Keratinocyte (primary cell): ENCODE measurements at regions not wholly inside any gene's neighbourhood (a gene's known extent, or its start where the extent isn't known, plus 50 kb on each side); places are given as distances from the start of the nearest gene placed in this dataset.

Experiments
- DNase-seq: peaks from one replicate; pipeline ENCODE4 v3.0.0-alpha.2; 2011; ENCODE audit warnings: low read depth, missing footprints, low spot score
- FAIRE-seq: peaks from 2 replicates; lab custom pipeline; 2011; peaks lifted over from hg19 to GRCh38; lab: Jason Lieb, UNC
- H2AFZ ChIP-seq: 2 replicates; pipeline ENCODE4 v1.6.0; 2012; ENCODE audit warnings: low read length, control low read depth, inconsistent platforms; ENCODE audit not compliant: control insufficient read depth
- H3K27ac ChIP-seq: 2 replicates; pipeline ENCODE4 v1.5.1; 2011; ENCODE audit warnings: low read length; ENCODE audit not compliant: control insufficient read depth, insufficient read depth
- H3K27me3 ChIP-seq: 3 replicates; pipeline ENCODE4 v1.6.0; 2011; ENCODE audit warnings: low read length; ENCODE audit not compliant: control insufficient read depth, insufficient read depth; ENCODE audit errors: extremely low read depth
- H3K36me3 ChIP-seq, 2 experiments: 2 replicates in 1 of 2; 3 replicates in 1 of 2; pipeline ENCODE4 v1.5.1; 2011; ENCODE audit warnings: low read length in 2 of 2, mild to moderate bottlenecking in 1 of 2; ENCODE audit not compliant: control insufficient read depth in 2 of 2, insufficient read depth in 2 of 2; ENCODE audit errors: extremely low read depth in 1 of 2
- H3K4me1 ChIP-seq: 3 replicates; pipeline ENCODE4 v1.5.1; 2011; ENCODE audit warnings: low read length; ENCODE audit not compliant: control insufficient read depth, insufficient read depth; ENCODE audit errors: extremely low read depth
- H3K4me2 ChIP-seq: 3 replicates; pipeline ENCODE4 v1.6.0; 2011; ENCODE audit warnings: low read depth, low read length; ENCODE audit not compliant: control insufficient read depth, insufficient read depth; ENCODE audit errors: extremely low read depth
- H3K4me3 ChIP-seq, 3 experiments: fragments of 200-600 bp in 1 of 3; sonication (generic) in 1 of 3; 2 replicates in 2 of 3; 3 replicates in 1 of 3; pipeline ENCODE4 v1.5.1; 2011 to 2016; ENCODE audit warnings: low read length in 3 of 3, mild to moderate bottlenecking in 3 of 3, control low read depth in 2 of 3, inconsistent platforms in 1 of 3, low read depth in 1 of 3, mixed read lengths in 1 of 3, mixed run types in 1 of 3, moderate library complexity in 1 of 3; ENCODE audit not compliant: control insufficient read depth in 2 of 3, insufficient read depth in 2 of 3; ENCODE audit errors: extremely low read depth in 1 of 3
- H3K79me2 ChIP-seq: 2 replicates; pipeline ENCODE4 v1.6.0; 2012; ENCODE audit warnings: low read length; ENCODE audit not compliant: control insufficient read depth, insufficient read depth
- H3K9ac ChIP-seq: 3 replicates; pipeline ENCODE4 v1.6.0; 2011; ENCODE audit warnings: low read length; ENCODE audit not compliant: control insufficient read depth, insufficient read depth; ENCODE audit errors: extremely low read depth
- H3K9me1 ChIP-seq: 3 replicates; pipeline ENCODE4 v1.6.0; 2011; ENCODE audit warnings: low read length; ENCODE audit not compliant: control insufficient read depth, insufficient read depth; ENCODE audit errors: extremely low read depth
- H3K9me3 ChIP-seq: 2 replicates; pipeline ENCODE4 v1.5.1; 2012; ENCODE audit warnings: low read depth, low read length; ENCODE audit not compliant: control insufficient read depth
- H4K20me1 ChIP-seq: 3 replicates; pipeline ENCODE4 v1.6.0; 2011; ENCODE audit warnings: low read length; ENCODE audit not compliant: control insufficient read depth, insufficient read depth; ENCODE audit errors: extremely low read depth
- CTCF ChIP-seq, 3 experiments: IDR thresholded peaks in 1 of 3; conservative IDR thresholded peaks in 1 of 3; optimal IDR thresholded peaks in 1 of 3; 2 replicates in 2 of 3; 3 replicates in 1 of 3; pipeline versions ENCODE3 to v1.5.1; 2011; ENCODE audit warnings: low read length in 3 of 3, mild to moderate bottlenecking in 3 of 3, moderate library complexity in 2 of 3, control low read depth in 1 of 3, inconsistent platforms in 1 of 3; ENCODE audit not compliant: insufficient read depth in 2 of 3; ENCODE audit errors: extremely low read depth in 1 of 3
- EZH2 ChIP-seq: IDR thresholded peaks from one replicate; pipeline ENCODE4 v1.6.1; 2012; ENCODE audit warnings: inconsistent platforms, mild to moderate bottlenecking, low read length, moderate library complexity
- dilution Hi-C: fragments of 300-500 bp; cut with MboI; formaldehyde crosslinking; loops from one replicate; pipeline ENCODE4 v1.7.0; 2020; ENCODE audit warnings: low sequenced_read_pairs; ENCODE audit not compliant: extremely low pct_ligation_motif_present

GRCh38 chr10:22837771-22838170 lies 90.1 kb upstream of the ARMC3 start:
- FAIRE-seq (no peak), DNase-seq (no peak)
- Histone ChIP-seq H3K9me1 (no peaks in the 10 kb centered on the region), H3K9ac (no peak overlapping the region), H3K4me1 (no peaks in the 10 kb centered on the region), H2AFZ (no peak overlapping the region), H4K20me1 (no peaks in the 10 kb centered on the region), H3K9me3 (no peaks in the 10 kb centered on the region), H3K27me3 (no peaks in the 10 kb centered on the region), H3K27ac (no peak overlapping the region), H3K79me2 (no peaks in the 10 kb centered on the region), H3K36me3 (no peaks in the 10 kb centered on the region), H3K4me2 (no peak overlapping the region), H3K4me3 (no peak overlapping the region)
- dilution Hi-C loops: no loop called here
- TF ChIP-seq CTCF (optimal IDR thresholded peaks at IDR 0.05 in 1 of 3, IDR thresholded peaks at IDR 0.05 in 1 of 3, conservative IDR thresholded peaks at IDR 0.05 in 1 of 3; ENCODE audit: extremely low read depth in 1 of 3, insufficient read depth in 2 of 3, low read length in 3 of 3) (no peak), EZH2 (no peak)

GRCh38 chr10:22837351-22837750 lies 90.5 kb upstream of the ARMC3 start:
- dilution Hi-C loops: no loop called here
- H3K27ac ChIP-seq: no peak overlapping the region
- no peaks in the 10 kb centered on the region for H3K36me3 ChIP-seq
- no peaks in the 10 kb centered on the region for H3K27me3 ChIP-seq
- H3K9me1 ChIP-seq: no peaks in the 10 kb centered on the region
- H3K4me2 ChIP-seq: no peak overlapping the region
- no peaks in the 10 kb centered on the region for H3K9me3 ChIP-seq
- TF ChIP-seq CTCF (optimal IDR thresholded peaks at IDR 0.05 in 1 of 3, IDR thresholded peaks at IDR 0.05 in 1 of 3, conservative IDR thresholded peaks at IDR 0.05 in 1 of 3; ENCODE audit: extremely low read depth in 1 of 3, insufficient read depth in 2 of 3, low read length in 3 of 3): no peak
- TF ChIP-seq EZH2: no peak
- H3K4me1 ChIP-seq: no peaks in the 10 kb centered on the region
- no peak overlapping the region for H2AFZ ChIP-seq
- H3K79me2 ChIP-seq: no peaks in the 10 kb centered on the region
- H3K9ac ChIP-seq: no peak overlapping the region
- DNase-seq: no peak
- no peak overlapping the region for H3K4me3 ChIP-seq
- H4K20me1 ChIP-seq: no peaks in the 10 kb centered on the region
- FAIRE-seq: no peak
